ENCODE measurements at regions not wholly inside any gene's neighbourhood (a gene's known extent, or its start where the extent isn't known, plus 50 kb on each side); places are given as distances from the start of the nearest gene placed in this dataset.

DNA sequence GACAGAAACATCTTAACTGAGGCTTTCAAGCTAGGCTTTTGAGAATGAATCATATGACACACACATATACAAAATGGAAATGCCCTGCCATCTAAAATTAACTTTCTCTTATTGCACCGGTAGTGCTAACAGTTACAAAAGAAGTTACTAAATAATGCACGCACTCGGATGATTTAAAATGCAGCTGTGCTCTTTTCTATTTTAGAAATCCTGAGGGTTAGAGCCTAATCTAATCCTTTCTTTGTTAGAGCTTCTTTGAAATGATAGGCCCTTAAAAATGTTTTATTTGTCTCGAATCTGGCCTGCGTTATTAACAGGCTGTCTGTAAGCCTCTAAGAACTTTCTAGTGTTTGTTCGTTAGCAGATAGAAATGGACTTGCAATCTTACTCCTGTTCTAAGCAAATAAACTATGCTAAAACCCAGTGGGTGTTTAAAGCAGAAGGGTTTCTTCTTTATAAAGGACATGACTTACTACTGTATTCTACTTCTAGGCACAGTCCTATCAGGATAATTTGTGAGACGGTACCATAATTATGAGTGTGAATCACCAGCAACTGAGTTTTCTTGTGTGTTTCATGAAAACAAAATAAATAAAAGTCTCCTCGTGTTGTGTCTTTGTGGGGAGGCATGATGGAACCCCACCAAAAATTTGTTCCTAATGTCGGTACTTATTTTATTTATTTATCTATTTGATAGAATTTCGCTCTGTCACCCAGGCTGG, 69.2 kb upstream of the MYO10 start:
- no peak overlapping the region for H3K27ac ChIP-seq (ENCODE audit: low read depth, low read length)
- no peaks in the 10 kb centered on the region for H4K20me1 ChIP-seq (replicated peaks in 1 of 2; ENCODE audit: control insufficient read depth in 1 of 2, insufficient read depth in 2 of 2, low read length in 2 of 2)
- H2BK20ac ChIP-seq (ENCODE audit: low read length): no peak overlapping the region
- H3K18ac ChIP-seq (ENCODE audit: extremely low read depth, low read length): no peak overlapping the region
- no peak overlapping the region for H2BK5ac ChIP-seq (ENCODE audit: low read depth, low read length)
- no peaks in the 10 kb centered on the region for H3K4me1 ChIP-seq (replicated peaks in 1 of 4; ENCODE audit: control insufficient read depth in 3 of 4, insufficient read depth in 4 of 4, low read length in 3 of 4)
- no peak for DNase-seq (ENCODE audit: low read depth in 1 of 2, low spot score in 2 of 2)
- H2AFZ ChIP-seq (ENCODE audit: low read length): no peak overlapping the region
- H3K9me3 ChIP-seq (ENCODE audit: insufficient read depth in 2 of 2, low read depth in 1 of 2, low read length in 1 of 2): no peaks in the 10 kb centered on the region
- no peaks in the 10 kb centered on the region for H3K79me1 ChIP-seq (ENCODE audit: low read depth, low read length)
- no peaks in the 10 kb centered on the region for H3K27me3 ChIP-seq (replicated peaks in 1 of 4; ENCODE audit: control insufficient read depth in 3 of 4, extremely low read depth in 1 of 4, insufficient read depth in 3 of 4, low read length in 3 of 4)
- CTCF ChIA-PET (ENCODE audit: partially characterized antibody): no interaction called here
- H2BK120ac ChIP-seq (replicated peaks; ENCODE audit: low read depth, low read length): no peak overlapping the region
- H3K23ac ChIP-seq (ENCODE audit: insufficient read length): no peak overlapping the region
- H3K9ac ChIP-seq (replicated peaks in 1 of 4; ENCODE audit: extremely low read depth in 1 of 4, low read depth in 3 of 4, low read length in 3 of 4): no peak overlapping the region
- POLR2A ChIA-PET (ENCODE audit: partially characterized antibody): interaction anchor here (0.7 kb wide), 1 partner anchor 185 kb away, joined by 3 read pairs; no protein-coding TSS in a partner anchor
- no peak overlapping the region for H3K4me3 ChIP-seq (ENCODE audit: extremely low read depth in 1 of 4, insufficient read depth in 2 of 4, low read depth in 3 of 4, low read length in 4 of 4)
- no peak for FAIRE-seq
- H3K23me2 ChIP-seq (ENCODE audit: low read depth, low read length): no peaks in the 10 kb centered on the region
- no peak overlapping the region for H3K4ac ChIP-seq (replicated peaks; ENCODE audit: insufficient read length, low read depth, low read length)
- no peak overlapping the region for H3K56ac ChIP-seq (replicated peaks; ENCODE audit: insufficient read length, low read depth, low read length)
- no peak overlapping the region for H4K5ac ChIP-seq (ENCODE audit: insufficient read length, low read depth, low read length)
- no peak overlapping the region for H3K14ac ChIP-seq (ENCODE audit: insufficient read length)
- no peak overlapping the region for H4K8ac ChIP-seq (ENCODE audit: extremely low read depth, insufficient read depth, low read length)
- no peaks in the 10 kb centered on the region for H3K79me2 ChIP-seq (ENCODE audit: control insufficient read depth in 1 of 2, insufficient read depth in 2 of 2, low read length in 2 of 2)
- no peaks in the 10 kb centered on the region for H3K36me3 ChIP-seq (ENCODE audit: control insufficient read depth in 2 of 4, insufficient read depth in 4 of 4, low read length in 3 of 4)
- H2AK5ac ChIP-seq (ENCODE audit: low read depth, low read length): no peak overlapping the region
- H4K91ac ChIP-seq (replicated peaks; ENCODE audit: insufficient read length, low read length): no peak overlapping the region
- WGBS, 2 experiments (ENCODE audit: extremely low coverage in 1 of 2, insufficient coverage in 1 of 2, insufficient read length in 1 of 2, insufficient replicate concordance in 2 of 2, low coverage in 1 of 2, low lambda C conversion rate in 2 of 2, missing lambda C conversion rate in 1 of 2): 91% methylated on average over 10 of the region's 10 CpGs; no CpG with 5 or more reads in 1 of the 2 experiments
- no peak overlapping the region for H2BK15ac ChIP-seq (ENCODE audit: low read length)
- no peak for TF ChIP-seq TEAD4 (IDR thresholded peaks at IDR 0.05; ENCODE audit: low read depth, low read length)
- TF ChIP-seq BRCA1 (IDR thresholded peaks at IDR 0.05; ENCODE audit: low read depth, low read length): no peak
- no peak for TF ChIP-seq CBX8 (IDR thresholded peaks at IDR 0.05; ENCODE audit: borderline replicate concordance, low read depth, low read length)
- no peak overlapping the region for H2BK12ac ChIP-seq (ENCODE audit: low read depth, low read length)
- H3K4me2 ChIP-seq (ENCODE audit: insufficient read depth in 1 of 2, low read depth in 2 of 2, low read length in 2 of 2): no peak overlapping the region

Data from H1 (cell line).